SK-N-SH treated with all-trans-retinoic acid at 6 μM for 48 hours (cell line): ENCODE measurements at regions not wholly inside any gene's neighbourhood (a gene's known extent, or its start where the extent isn't known, plus 50 kb on each side); places are given as distances from the start of the nearest gene placed in this dataset.
A peak's percentile ranks its signal among the peaks of the same experiment; 100 is the strongest.

Experiments used
- ATAC-seq: fragments of 200-7000 bp; cut with Tn5 transposase; 3 replicates; pipeline ENCODE4 v1.9.1; 2020; ENCODE audit warnings: mild to moderate bottlenecking, moderate library complexity
- ARNTL ChIP-seq: fragments of 450-650 bp; formaldehyde crosslinking; IDR thresholded peaks from 2 replicates; pipeline ENCODE4 v1.5.0; 2020; ENCODE audit warnings: low read depth, mild to moderate bottlenecking, moderate library complexity, borderline replicate concordance
- BACH2 ChIP-seq: fragments of 250-450 bp; sonication (Bioruptor Pico); IDR thresholded peaks from 2 replicates; pipeline ENCODE4 v1.9.0; 2021; ENCODE audit warnings: mild to moderate bottlenecking, borderline replicate concordance
- CSDC2 ChIP-seq: fragments of 250-450 bp; sonication (Bioruptor Pico); IDR thresholded peaks from 2 replicates; pipeline ENCODE4 v1.5.0; 2020; ENCODE audit warnings: mild to moderate bottlenecking, moderate library complexity
- ESRRG ChIP-seq: fragments of 250-450 bp; sonication (Bioruptor Pico); IDR thresholded peaks from 2 replicates; pipeline ENCODE4 v1.6.1; 2021; ENCODE audit warnings: mild to moderate bottlenecking
- GLIS3 ChIP-seq: fragments of 250-450 bp; sonication (Bioruptor Pico); IDR thresholded peaks from 2 replicates; pipeline ENCODE4 v1.5.0; 2020; ENCODE audit warnings: mild to moderate bottlenecking, moderate library complexity
- ISL1 ChIP-seq: fragments of 250-450 bp; sonication (Bioruptor Pico); IDR thresholded peaks from 2 replicates; pipeline ENCODE4 v2.1.2; 2022; ENCODE audit warnings: mild to moderate bottlenecking, moderate library complexity
- OSR1 ChIP-seq: fragments of 250-450 bp; sonication (Bioruptor Pico); IDR thresholded peaks from 2 replicates; pipeline ENCODE4 v1.8.0; 2022; ENCODE audit warnings: moderate library complexity, mild to moderate bottlenecking, inconsistent platforms
- PPARA ChIP-seq: fragments of 250-450 bp; sonication (Bioruptor Pico); IDR thresholded peaks from 2 replicates; pipeline ENCODE4 v1.5.0; 2020; ENCODE audit warnings: mild to moderate bottlenecking, borderline replicate concordance
- TCF4 ChIP-seq: fragments of 250-450 bp; sonication (Bioruptor Pico); IDR thresholded peaks from 2 replicates; pipeline ENCODE4 v1.8.0; 2021; ENCODE audit warnings: mild to moderate bottlenecking, moderate library complexity, borderline replicate concordance
- TOX ChIP-seq: fragments of 250-450 bp; sonication (Bioruptor Pico); IDR thresholded peaks from 2 replicates; pipeline ENCODE4 v1.8.0; 2021; ENCODE audit warnings: mild to moderate bottlenecking, moderate library complexity, borderline replicate concordance
- ZFP3 ChIP-seq: fragments of 250-450 bp; sonication (Bioruptor Pico); IDR thresholded peaks from 2 replicates; pipeline ENCODE4 v1.5.0; 2020; ENCODE audit warnings: mild to moderate bottlenecking, moderate library complexity
- ZFP30 ChIP-seq: fragments of 450-650 bp; formaldehyde crosslinking; IDR thresholded peaks from 2 replicates; pipeline ENCODE4 v1.5.0; 2022; ENCODE audit warnings: mild to moderate bottlenecking, moderate library complexity
- ZNF565 ChIP-seq: fragments of 450-650 bp; formaldehyde crosslinking; conservative IDR thresholded peaks from 2 replicates; pipeline ENCODE4 v1.5.0; 2020; ENCODE audit warnings: low read depth, mild to moderate bottlenecking, moderate library complexity
- ZNF70 ChIP-seq: fragments of 450-650 bp; formaldehyde crosslinking; IDR thresholded peaks from 2 replicates; pipeline ENCODE4 v1.5.0; 2020; ENCODE audit warnings: mild to moderate bottlenecking, moderate library complexity
- ZNF8 ChIP-seq: fragments of 450-650 bp; formaldehyde crosslinking; IDR thresholded peaks from 2 replicates; pipeline ENCODE4 v1.5.0; 2020; ENCODE audit warnings: mild to moderate bottlenecking, moderate library complexity
- TF ChIP-seq, protein P1 (sequence below): fragments of 250-450 bp; sonication (Bioruptor Pico); IDR thresholded peaks from 2 replicates; pipeline ENCODE4 v1.8.0; 2021; ENCODE audit warnings: low read depth, mild to moderate bottlenecking, moderate library complexity, borderline replicate concordance
- TF ChIP-seq, protein P2 (sequence below): fragments of 250-450 bp; sonication (Bioruptor Pico); IDR thresholded peaks from 2 replicates; pipeline ENCODE4 v1.5.1; 2021; ENCODE audit warnings: mild to moderate bottlenecking, moderate library complexity
- TF ChIP-seq, protein P3 (sequence below): fragments of 250-450 bp; sonication (Bioruptor Pico); IDR thresholded peaks from 2 replicates; pipeline ENCODE4 v1.5.1; 2020; ENCODE audit warnings: low read depth, mild to moderate bottlenecking, moderate library complexity
- TF ChIP-seq, protein P4 (sequence below): fragments of 250-450 bp; sonication (Bioruptor Pico); IDR thresholded peaks from 2 replicates; pipeline ENCODE4 v1.8.0; 2020; ENCODE audit warnings: mild to moderate bottlenecking, moderate library complexity, borderline replicate concordance
- TF ChIP-seq, protein P5 (sequence below): fragments of 250-450 bp; sonication (Bioruptor Pico); IDR thresholded peaks from 2 replicates; pipeline ENCODE4 v1.5.0; 2020; ENCODE audit warnings: mild to moderate bottlenecking, moderate library complexity

DNA sequence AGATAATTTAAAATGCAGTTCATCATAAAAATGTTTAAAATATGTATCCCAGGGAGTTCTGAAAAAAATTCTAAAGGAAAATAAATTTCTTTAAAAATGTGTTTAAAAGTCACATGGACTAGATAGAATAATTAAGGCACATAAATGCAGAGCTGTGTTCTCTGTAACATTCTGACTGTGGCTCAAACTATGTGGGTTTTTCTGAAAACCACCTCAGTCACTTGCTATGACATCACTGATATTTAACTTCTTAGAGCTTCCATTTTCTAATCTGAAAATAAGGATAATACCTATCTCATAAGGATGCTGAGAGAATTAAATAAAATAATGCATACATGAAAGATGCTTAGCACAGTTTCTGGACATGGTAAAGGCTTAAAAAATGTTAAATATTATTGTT, 107.3 kb downstream of the SLC41A2 start (continued):
- TF ChIP-seq, protein P1, sequence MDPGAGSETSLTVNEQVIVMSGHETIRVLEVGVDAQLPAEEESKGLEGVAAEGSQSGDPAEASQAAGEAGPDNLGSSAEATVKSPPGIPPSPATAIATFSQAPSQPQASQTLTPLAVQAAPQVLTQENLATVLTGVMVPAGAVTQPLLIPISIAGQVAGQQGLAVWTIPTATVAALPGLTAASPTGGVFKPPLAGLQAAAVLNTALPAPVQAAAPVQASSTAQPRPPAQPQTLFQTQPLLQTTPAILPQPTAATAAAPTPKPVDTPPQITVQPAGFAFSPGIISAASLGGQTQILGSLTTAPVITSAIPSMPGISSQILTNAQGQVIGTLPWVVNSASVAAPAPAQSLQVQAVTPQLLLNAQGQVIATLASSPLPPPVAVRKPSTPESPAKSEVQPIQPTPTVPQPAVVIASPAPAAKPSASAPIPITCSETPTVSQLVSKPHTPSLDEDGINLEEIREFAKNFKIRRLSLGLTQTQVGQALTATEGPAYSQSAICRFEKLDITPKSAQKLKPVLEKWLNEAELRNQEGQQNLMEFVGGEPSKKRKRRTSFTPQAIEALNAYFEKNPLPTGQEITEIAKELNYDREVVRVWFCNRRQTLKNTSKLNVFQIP (CRISPR knock-in tag), result no peak

DNA sequence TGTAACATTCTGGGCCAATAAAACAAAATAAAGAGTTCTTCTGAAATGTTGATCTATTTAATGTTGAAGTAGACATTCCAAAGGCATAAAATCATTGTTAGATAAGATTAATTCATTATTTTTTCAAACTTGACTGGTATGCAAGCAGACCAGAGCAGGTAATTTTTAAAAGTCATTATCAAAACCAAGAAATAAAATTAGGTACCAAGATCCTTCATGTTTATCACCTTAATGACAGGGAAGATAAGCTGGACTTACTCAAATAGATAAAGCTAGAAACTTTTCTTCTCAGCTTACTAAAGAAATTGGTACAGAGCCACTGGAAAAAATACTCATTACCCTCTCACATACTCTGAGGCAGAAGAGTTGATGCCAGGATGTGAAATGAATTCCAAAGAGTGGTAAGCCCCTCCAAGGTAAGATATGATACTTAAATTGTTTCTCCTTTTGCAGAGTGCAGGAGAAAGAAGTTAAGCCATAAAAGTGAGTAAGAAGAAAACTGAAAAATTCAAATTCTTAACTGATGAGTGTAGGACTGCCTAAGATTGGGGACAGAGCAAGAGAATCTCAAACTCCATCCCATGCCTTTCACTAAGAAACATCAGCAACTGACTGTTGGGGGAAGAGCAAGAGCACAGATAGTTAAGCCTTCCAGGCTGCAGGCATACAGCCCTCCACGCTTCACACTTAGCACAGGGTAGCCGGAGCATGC, 111.9 kb downstream of the SLC41A2 start:
- ATAC-seq, result peak; percentile 71
- TF ChIP-seq GLIS3 (CRISPR knock-in tag), result peak; percentile 71; the same call in 1 of the 2 replicates
- TF ChIP-seq PPARA, result no peak
- TF ChIP-seq TCF4, result 0 out of 2 replicates have a peak, but pooled peaks have one; percentile 24
- TF ChIP-seq ZNF565 (CRISPR knock-in tag), result no peak
- TF ChIP-seq, protein P2, sequence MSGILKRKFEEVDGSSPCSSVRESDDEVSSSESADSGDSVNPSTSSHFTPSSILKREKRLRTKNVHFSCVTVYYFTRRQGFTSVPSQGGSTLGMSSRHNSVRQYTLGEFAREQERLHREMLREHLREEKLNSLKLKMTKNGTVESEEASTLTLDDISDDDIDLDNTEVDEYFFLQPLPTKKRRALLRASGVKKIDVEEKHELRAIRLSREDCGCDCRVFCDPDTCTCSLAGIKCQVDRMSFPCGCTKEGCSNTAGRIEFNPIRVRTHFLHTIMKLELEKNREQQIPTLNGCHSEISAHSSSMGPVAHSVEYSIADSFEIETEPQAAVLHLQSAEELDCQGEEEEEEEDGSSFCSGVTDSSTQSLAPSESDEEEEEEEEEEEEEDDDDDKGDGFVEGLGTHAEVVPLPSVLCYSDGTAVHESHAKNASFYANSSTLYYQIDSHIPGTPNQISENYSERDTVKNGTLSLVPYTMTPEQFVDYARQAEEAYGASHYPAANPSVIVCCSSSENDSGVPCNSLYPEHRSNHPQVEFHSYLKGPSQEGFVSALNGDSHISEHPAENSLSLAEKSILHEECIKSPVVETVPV (CRISPR knock-in tag), result no peak
- TF ChIP-seq, protein P3, sequence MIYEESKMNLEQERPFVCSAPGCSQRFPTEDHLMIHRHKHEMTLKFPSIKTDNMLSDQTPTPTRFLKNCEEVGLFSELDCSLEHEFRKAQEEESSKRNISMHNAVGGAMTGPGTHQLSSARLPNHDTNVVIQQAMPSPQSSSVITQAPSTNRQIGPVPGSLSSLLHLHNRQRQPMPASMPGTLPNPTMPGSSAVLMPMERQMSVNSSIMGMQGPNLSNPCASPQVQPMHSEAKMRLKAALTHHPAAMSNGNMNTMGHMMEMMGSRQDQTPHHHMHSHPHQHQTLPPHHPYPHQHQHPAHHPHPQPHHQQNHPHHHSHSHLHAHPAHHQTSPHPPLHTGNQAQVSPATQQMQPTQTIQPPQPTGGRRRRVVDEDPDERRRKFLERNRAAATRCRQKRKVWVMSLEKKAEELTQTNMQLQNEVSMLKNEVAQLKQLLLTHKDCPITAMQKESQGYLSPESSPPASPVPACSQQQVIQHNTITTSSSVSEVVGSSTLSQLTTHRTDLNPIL (CRISPR knock-in tag), result peak; percentile 95
- TF ChIP-seq CSDC2 (CRISPR knock-in tag), result 0 out of 2 replicates have a peak, but pooled peaks have one; percentile 34
- TF ChIP-seq ISL1 (CRISPR knock-in tag), result peak; percentile 96

DNA sequence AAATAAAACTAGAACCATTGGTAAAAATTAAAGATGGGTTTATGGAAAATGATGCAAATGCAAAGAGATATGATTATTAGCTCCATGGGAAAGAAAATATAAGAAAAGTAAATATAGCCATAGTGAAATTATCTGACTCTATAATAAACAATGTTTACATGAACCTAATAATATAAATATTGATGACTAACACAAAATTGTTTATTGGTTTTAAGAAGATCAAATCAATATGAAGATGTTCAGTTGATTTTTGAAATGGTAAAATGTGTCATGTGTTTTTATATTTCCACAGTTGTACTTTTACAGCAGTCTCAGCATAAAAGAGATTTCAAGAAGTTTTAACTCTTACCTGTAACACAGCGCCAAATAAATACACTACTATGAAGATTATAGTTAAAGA, 114.0 kb downstream of the SLC41A2 start:
- no peak for TF ChIP-seq ISL1 (CRISPR knock-in tag)
- no peak for TF ChIP-seq ZFP3 (CRISPR knock-in tag)
- TF ChIP-seq, protein P4, sequence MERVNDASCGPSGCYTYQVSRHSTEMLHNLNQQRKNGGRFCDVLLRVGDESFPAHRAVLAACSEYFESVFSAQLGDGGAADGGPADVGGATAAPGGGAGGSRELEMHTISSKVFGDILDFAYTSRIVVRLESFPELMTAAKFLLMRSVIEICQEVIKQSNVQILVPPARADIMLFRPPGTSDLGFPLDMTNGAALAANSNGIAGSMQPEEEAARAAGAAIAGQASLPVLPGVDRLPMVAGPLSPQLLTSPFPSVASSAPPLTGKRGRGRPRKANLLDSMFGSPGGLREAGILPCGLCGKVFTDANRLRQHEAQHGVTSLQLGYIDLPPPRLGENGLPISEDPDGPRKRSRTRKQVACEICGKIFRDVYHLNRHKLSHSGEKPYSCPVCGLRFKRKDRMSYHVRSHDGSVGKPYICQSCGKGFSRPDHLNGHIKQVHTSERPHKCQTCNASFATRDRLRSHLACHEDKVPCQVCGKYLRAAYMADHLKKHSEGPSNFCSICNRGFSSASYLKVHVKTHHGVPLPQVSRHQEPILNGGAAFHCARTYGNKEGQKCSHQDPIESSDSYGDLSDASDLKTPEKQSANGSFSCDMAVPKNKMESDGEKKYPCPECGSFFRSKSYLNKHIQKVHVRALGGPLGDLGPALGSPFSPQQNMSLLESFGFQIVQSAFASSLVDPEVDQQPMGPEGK (CRISPR knock-in tag), result no peak
- TF ChIP-seq, protein P5, sequence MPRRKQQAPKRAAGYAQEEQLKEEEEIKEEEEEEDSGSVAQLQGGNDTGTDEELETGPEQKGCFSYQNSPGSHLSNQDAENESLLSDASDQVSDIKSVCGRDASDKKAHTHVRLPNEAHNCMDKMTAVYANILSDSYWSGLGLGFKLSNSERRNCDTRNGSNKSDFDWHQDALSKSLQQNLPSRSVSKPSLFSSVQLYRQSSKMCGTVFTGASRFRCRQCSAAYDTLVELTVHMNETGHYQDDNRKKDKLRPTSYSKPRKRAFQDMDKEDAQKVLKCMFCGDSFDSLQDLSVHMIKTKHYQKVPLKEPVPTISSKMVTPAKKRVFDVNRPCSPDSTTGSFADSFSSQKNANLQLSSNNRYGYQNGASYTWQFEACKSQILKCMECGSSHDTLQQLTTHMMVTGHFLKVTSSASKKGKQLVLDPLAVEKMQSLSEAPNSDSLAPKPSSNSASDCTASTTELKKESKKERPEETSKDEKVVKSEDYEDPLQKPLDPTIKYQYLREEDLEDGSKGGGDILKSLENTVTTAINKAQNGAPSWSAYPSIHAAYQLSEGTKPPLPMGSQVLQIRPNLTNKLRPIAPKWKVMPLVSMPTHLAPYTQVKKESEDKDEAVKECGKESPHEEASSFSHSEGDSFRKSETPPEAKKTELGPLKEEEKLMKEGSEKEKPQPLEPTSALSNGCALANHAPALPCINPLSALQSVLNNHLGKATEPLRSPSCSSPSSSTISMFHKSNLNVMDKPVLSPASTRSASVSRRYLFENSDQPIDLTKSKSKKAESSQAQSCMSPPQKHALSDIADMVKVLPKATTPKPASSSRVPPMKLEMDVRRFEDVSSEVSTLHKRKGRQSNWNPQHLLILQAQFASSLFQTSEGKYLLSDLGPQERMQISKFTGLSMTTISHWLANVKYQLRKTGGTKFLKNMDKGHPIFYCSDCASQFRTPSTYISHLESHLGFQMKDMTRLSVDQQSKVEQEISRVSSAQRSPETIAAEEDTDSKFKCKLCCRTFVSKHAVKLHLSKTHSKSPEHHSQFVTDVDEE (CRISPR knock-in tag), result no peak
- no peak for TF ChIP-seq ARNTL (CRISPR knock-in tag)
- TF ChIP-seq, protein P3 (CRISPR knock-in tag), result no peak
- TF ChIP-seq BACH2 (CRISPR knock-in tag), result no peak
- TF ChIP-seq, protein P2 (CRISPR knock-in tag), result no peak
- no peak for TF ChIP-seq TOX
- TF ChIP-seq OSR1 (CRISPR knock-in tag), result no peak
- no peak for TF ChIP-seq ZFP30 (CRISPR knock-in tag)
- TF ChIP-seq ZNF70 (CRISPR knock-in tag), result no peak
- TF ChIP-seq ZNF8, result no peak
- no peak for TF ChIP-seq ESRRG
- no peak for TF ChIP-seq ZNF565 (CRISPR knock-in tag)
- TF ChIP-seq CSDC2 (CRISPR knock-in tag), result no peak
- TF ChIP-seq TCF4, result no peak
- TF ChIP-seq GLIS3 (CRISPR knock-in tag), result no peak
- TF ChIP-seq, protein P1 (CRISPR knock-in tag), result no peak
- TF ChIP-seq PPARA, result no peak
- ATAC-seq, result no peak
